Activated CD8-positive, alpha-beta memory T cell treated with anti-CD3 and anti-CD28 coated beads for 48 hours (primary cell): ENCODE measurements at regions not wholly inside any gene's neighbourhood (a gene's known extent, or its start where the extent isn't known, plus 50 kb on each side); places are given as distances from the start of the nearest gene placed in this dataset.

ENCODE experiments used
- DNase-seq, 3 experiments: peaks; one replicate each; pipeline ENCODE4 v3.0.0-alpha.2; 2020; ENCODE audit warnings: low read depth in 2 of 3, low spot score in 2 of 3

GRCh38 chr4:100852326-100852725, 334.5 kb upstream of the EMCN start:
- no peak for DNase-seq

- DNase-seq: no peak
Observed at GRCh38 chr4:100849319-100849718, 331.5 kb upstream of the EMCN start.

GRCh38 chr4:100848841-100849240, 331.0 kb upstream of the EMCN start:
- DNase-seq: no peak

- DNase-seq: no peak
Observed at GRCh38 chr4:100843910-100844309, 326.1 kb upstream of the EMCN start.

GRCh38 chr4:100842856-100843255, 325.0 kb upstream of the EMCN start:
- DNase-seq: no peak

GRCh38 chr4:100841911-100842310, 324.1 kb upstream of the EMCN start:
- DNase-seq: no peak

GRCh38 chr4:100839712-100840111, 321.9 kb upstream of the EMCN start:
- DNase-seq: no peak

- no peak for DNase-seq
Observed at GRCh38 chr4:100838286-100838685, 320.5 kb upstream of the EMCN start.

- DNase-seq: no peak
Observed at GRCh38 chr4:100836929-100837328, 319.1 kb upstream of the EMCN start.

- no peak for DNase-seq
Observed at GRCh38 chr4:100834616-100835015, 316.8 kb upstream of the EMCN start.

- no peak for DNase-seq
Observed at GRCh38 chr4:100833906-100834305, 316.1 kb upstream of the EMCN start.

GRCh38 chr4:100828986-100829685, 311.3 kb upstream of the EMCN start:
- DNase-seq: no peak

GRCh38 chr4:100828364-100828763, 310.5 kb upstream of the EMCN start:
- DNase-seq: no peak

- no peak for DNase-seq
Observed at GRCh38 chr4:100827756-100828155, 309.9 kb upstream of the EMCN start.

GRCh38 chr4:100826808-100827548, 309.2 kb upstream of the EMCN start:
- DNase-seq: no peak

- no peak for DNase-seq
Observed at GRCh38 chr4:100826067-100826466, 308.2 kb upstream of the EMCN start.

- no peak for DNase-seq
Observed at GRCh38 chr4:100823993-100824323, 306.1 kb upstream of the EMCN start.

- DNase-seq: peak in 1 of 3 experiments; percentile 0
Observed at GRCh38 chr4:100823066-100823992, 305.5 kb upstream of the EMCN start.

GRCh38 chr4:100820249-100820648, 302.4 kb upstream of the EMCN start:
- DNase-seq: no peak

- DNase-seq: no peak
Observed at GRCh38 chr4:100819505-100819904, 301.7 kb upstream of the EMCN start.

GRCh38 chr4:100816436-100817045, 298.7 kb upstream of the EMCN start:
- DNase-seq: no peak
